Tibial nerve (tissue), 3 donors: ENCODE measurements at regions not wholly inside any gene's neighbourhood (a gene's known extent, or its start where the extent isn't known, plus 50 kb on each side); places are given as distances from the start of the nearest gene placed in this dataset.

ENCODE experiments used
- CTCF ChIP-seq, 5 experiments: fragments of 200-600 bp in 3 of 5; fragments of 450-650 bp in 2 of 5; sonication (generic) in 3 of 5; IDR thresholded peaks; one replicate each; pipeline ENCODE4 v1.5.1; 2016 to 2019; ENCODE audit warnings: antibody characterized with exemption in 5 of 5, mild to moderate bottlenecking in 3 of 5, moderate library complexity in 2 of 5
- POLR2A ChIP-seq, 2 donors: fragments of 450-650 bp; IDR thresholded peaks; one replicate each; pipeline ENCODE4 v1.6.1; 2017; ENCODE audit warnings: antibody characterized with exemption in 2 of 2, mild to moderate bottlenecking in 2 of 2, moderate library complexity in 2 of 2

DNA sequence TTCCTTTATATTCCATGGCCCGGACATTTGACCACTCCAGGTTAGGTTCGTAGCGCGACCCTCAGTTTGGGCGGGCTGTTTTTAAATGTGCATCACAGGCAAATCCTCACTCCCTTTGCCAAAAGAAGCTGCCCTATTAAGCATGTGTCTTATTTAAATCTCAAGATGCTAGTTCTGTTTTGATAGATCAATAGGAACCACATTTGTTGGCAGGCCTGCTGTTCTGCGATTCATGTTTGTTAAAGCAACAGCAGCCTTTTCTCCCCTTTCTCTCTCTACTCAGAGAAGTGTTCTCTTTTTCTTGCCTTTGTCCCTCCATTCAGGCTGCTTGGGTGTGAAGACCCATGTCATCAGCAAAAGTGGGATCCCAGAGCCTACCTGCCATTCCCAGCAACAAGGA lies 212.0 kb upstream of the SSTR4 start:
- TF ChIP-seq CTCF (IDR thresholded peaks at IDR 0.05) (no peak), POLR2A (IDR thresholded peaks at IDR 0.05) (no peak)
